ENCODE measurements at regions not wholly inside any gene's neighbourhood (a gene's known extent, or its start where the extent isn't known, plus 50 kb on each side); places are given as distances from the start of the nearest gene placed in this dataset.

- no peak overlapping the region for H3K4me3 ChIP-seq (ENCODE audit: low read depth, low read length)
- no peak for TF ChIP-seq CTCF (IDR thresholded peaks at IDR 0.05; ENCODE audit: low read depth, low read length)
Measured at GRCh38 chr20:12824328-12825225, 184.2 kb upstream of the SPTLC3 start.

DNA sequence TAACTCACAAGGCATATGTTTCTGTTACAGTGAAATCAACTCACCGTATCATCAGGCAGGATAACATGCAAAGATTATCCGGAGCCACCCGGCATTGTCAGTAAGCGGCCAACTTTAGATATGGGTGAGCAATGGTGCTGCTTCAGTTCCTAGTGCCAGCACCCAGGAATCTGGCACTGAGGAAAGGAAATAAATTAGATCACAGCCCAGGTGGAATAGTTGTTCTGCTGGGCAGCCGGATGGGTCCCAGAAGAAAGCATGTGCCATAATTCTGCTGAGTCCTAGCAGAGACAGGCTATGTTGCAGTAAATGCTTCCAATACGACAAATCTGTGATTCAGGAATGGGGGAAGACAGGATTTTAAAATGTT is 183.6 kb upstream of the SPTLC3 start:
- no peak overlapping the region for H3K4me3 ChIP-seq (ENCODE audit: low read depth, low read length)
- no peak for TF ChIP-seq CTCF (IDR thresholded peaks at IDR 0.05; ENCODE audit: low read depth, low read length)

DNA sequence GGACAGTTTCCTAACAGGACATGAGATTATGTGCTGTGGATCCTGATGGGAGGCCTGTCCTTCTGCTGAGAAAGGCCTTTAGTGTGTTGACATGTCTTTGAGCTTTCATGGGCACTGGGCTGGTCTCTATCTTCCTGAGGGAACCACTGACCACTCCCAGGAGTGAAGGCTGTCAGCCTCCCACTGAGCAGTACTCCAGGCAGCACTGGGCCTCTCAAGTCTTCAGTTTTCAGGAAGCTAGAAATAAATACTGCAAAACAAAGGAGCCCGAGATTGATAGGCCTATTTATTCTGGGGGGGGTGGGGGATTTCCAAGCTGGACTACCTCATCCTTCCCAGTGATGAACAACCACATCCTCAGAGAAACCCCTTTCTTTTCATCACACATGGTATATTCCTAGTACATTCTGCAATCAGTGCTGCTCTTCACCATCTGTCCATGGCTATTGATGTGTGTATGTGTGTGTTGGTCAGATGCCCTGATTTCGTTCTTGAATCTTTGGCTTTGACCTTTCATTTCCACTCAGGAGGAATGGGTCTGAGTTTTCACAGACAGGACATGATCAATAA is 180.9 kb upstream of the SPTLC3 start:
- TF ChIP-seq CTCF (IDR thresholded peaks at IDR 0.05; ENCODE audit: low read depth, low read length), result no peak
- H3K4me3 ChIP-seq (ENCODE audit: low read depth, low read length), result no peak overlapping the region

DNA sequence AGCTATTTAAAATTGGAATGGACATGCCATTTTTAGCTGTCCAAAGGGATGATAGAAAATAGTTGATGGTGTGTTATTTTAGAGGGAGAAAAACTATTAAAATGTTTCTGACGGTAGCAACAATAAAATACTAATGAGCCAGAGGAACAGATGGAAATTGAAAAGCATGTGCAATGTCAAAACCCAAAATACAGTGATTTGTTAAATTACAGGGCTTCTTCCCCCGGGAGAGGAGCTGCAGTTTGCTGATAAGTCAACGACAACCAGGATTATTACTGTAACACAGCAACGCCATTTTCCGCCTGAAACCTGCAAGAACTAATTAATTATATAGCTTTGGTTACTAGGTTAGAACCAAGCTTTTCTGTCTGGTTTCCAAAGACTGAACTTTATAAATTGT is 179.6 kb upstream of the SPTLC3 start:
- no peak overlapping the region for H3K4me3 ChIP-seq (ENCODE audit: low read depth, low read length)
- TF ChIP-seq CTCF (IDR thresholded peaks at IDR 0.05; ENCODE audit: low read depth, low read length), result no peak

- TF ChIP-seq CTCF (IDR thresholded peaks at IDR 0.05; ENCODE audit: low read depth, low read length), result no peak
- no peak overlapping the region for H3K4me3 ChIP-seq (ENCODE audit: low read depth, low read length)
Measured at GRCh38 chr20:12833861-12834260, 174.9 kb upstream of the SPTLC3 start.

- no peak for TF ChIP-seq CTCF (IDR thresholded peaks at IDR 0.05; ENCODE audit: low read depth, low read length)
- H3K4me3 ChIP-seq (ENCODE audit: low read depth, low read length), result no peak overlapping the region
Measured at GRCh38 chr20:12835999-12836398, 172.8 kb upstream of the SPTLC3 start.

- no peak overlapping the region for H3K4me3 ChIP-seq (ENCODE audit: low read depth, low read length)
- no peak for TF ChIP-seq CTCF (IDR thresholded peaks at IDR 0.05; ENCODE audit: low read depth, low read length)
Measured at GRCh38 chr20:12837646-12838045, 171.1 kb upstream of the SPTLC3 start.
